T-helper 2 cell treated with Interferon-gamma antibody and Interleukin-4, amounts not matched to agents 5 μg/mL and 100 μg/mL, for 36 hours (primary cell): ENCODE measurements at regions not wholly inside any gene's neighbourhood (a gene's known extent, or its start where the extent isn't known, plus 50 kb on each side); places are given as distances from the start of the nearest gene placed in this dataset.

ENCODE experiments used
- DNase-seq: peaks from one replicate; pipeline ENCODE4 v3.0.0; 2021; ENCODE audit warnings: low spot score
- H3K27ac Mint-ChIP-seq: one replicate; pipeline ENCODE4 v1.8.0; 2021; ENCODE audit warnings: mild to moderate bottlenecking, mixed read lengths
- H3K27me3 Mint-ChIP-seq: one replicate; pipeline ENCODE4 v1.8.0; 2021; ENCODE audit warnings: low read depth, mixed read lengths
- H3K36me3 Mint-ChIP-seq: one replicate; pipeline ENCODE4 v1.8.0; 2021; ENCODE audit warnings: low read depth, mixed read lengths
- H3K4me1 Mint-ChIP-seq: one replicate; pipeline ENCODE4 v1.8.0; 2021; ENCODE audit warnings: low read depth, mixed read lengths
- H3K4me3 Mint-ChIP-seq: one replicate; pipeline ENCODE4 v1.8.0; 2022; ENCODE audit warnings: mild to moderate bottlenecking, moderate library complexity, mixed read lengths
- H3K9me3 Mint-ChIP-seq: one replicate; pipeline ENCODE4 v1.8.0; 2021; ENCODE audit warnings: mixed read lengths

- Mint-ChIP-seq H3K9me3 (no peaks in the 10 kb centered on the region), H3K27me3 (peaks cover 9% of the 10 kb centered on the region), H3K27ac (no peak overlapping the region), H3K4me3 (no peak overlapping the region), H3K4me1 (no peaks in the 10 kb centered on the region), H3K36me3 (no peaks in the 10 kb centered on the region)
- DNase-seq = no peak
Observed at GRCh38 chr3:13130464-13131193, 57.4 kb upstream of the IQSEC1 start.

GRCh38 chr3:13125092-13126015 lies 52.1 kb upstream of the IQSEC1 start:
- Mint-ChIP-seq H3K27ac (no peak overlapping the region), H3K4me1 (no peaks in the 10 kb centered on the region), H3K9me3 (no peaks in the 10 kb centered on the region), H3K27me3 (peaks cover 4% of the 10 kb centered on the region), H3K36me3 (no peaks in the 10 kb centered on the region), H3K4me3 (no peak overlapping the region)
- no peak for DNase-seq

DNA sequence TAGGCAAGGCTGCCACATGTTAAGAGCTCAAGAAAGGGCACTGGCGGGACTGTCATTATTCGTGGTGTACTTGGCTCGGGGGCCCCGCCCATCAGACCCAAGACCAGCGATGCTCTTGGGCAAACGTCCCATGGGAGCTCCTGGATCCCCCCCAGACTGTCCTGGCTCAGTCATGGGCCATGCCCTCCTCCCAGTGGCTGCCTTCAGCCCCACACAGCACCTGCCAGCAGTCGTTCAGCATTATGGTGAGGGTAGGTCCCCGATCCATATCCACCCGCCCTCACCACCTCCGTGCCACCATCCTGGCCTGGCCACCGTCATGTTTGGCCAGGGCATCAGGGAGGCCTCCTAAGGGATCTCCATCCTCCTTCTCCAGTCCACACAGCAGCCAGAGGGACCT lies 51.4 kb upstream of the IQSEC1 start:
- DNase-seq = no peak
- no peaks in the 10 kb centered on the region for H3K4me1 Mint-ChIP-seq
- no peak overlapping the region for H3K27ac Mint-ChIP-seq

GRCh38 chr3:13123765-13124164 lies 50.5 kb upstream of the IQSEC1 start:
- no peak for DNase-seq
- H3K4me1 Mint-ChIP-seq = no peaks in the 10 kb centered on the region
- peaks cover 4% of the 10 kb centered on the region for H3K27me3 Mint-ChIP-seq
- H3K27ac Mint-ChIP-seq = no peak overlapping the region
- H3K36me3 Mint-ChIP-seq = no peaks in the 10 kb centered on the region
- no peak overlapping the region for H3K4me3 Mint-ChIP-seq
- H3K9me3 Mint-ChIP-seq = no peaks in the 10 kb centered on the region

More for the DNA sequence above, 51.4 kb upstream of the IQSEC1 start:
- H3K9me3 Mint-ChIP-seq = no peaks in the 10 kb centered on the region
- no peaks in the 10 kb centered on the region for H3K36me3 Mint-ChIP-seq
- H3K27me3 Mint-ChIP-seq = peaks cover 4% of the 10 kb centered on the region
- H3K4me3 Mint-ChIP-seq = no peak overlapping the region

- H3K9me3 Mint-ChIP-seq = no peaks in the 10 kb centered on the region
- no peaks in the 10 kb centered on the region for H3K36me3 Mint-ChIP-seq
- H3K4me1 Mint-ChIP-seq = no peaks in the 10 kb centered on the region
- H3K27me3 Mint-ChIP-seq = peaks cover 3% of the 10 kb centered on the region
- no peak for DNase-seq
- no peak overlapping the region for H3K27ac Mint-ChIP-seq
- H3K4me3 Mint-ChIP-seq = no peak overlapping the region
Observed at GRCh38 chr3:13123013-13123654, 49.9 kb upstream of the IQSEC1 start.
